ENCODE measurements at regions not wholly inside any gene's neighbourhood (a gene's known extent, or its start where the extent isn't known, plus 50 kb on each side); places are given as distances from the start of the nearest gene placed in this dataset.

GRCh38 chr13:99709134-99709533, 207.9 kb downstream of the TM9SF2 start:
- no peak overlapping the region for H3K4me2 ChIP-seq (ENCODE audit: low read length)
- no peak overlapping the region for H2AFZ ChIP-seq (ENCODE audit: low read depth, low read length)
- no peak overlapping the region for H3K9ac ChIP-seq (ENCODE audit: low read length)
- H4K20me1 ChIP-seq (ENCODE audit: insufficient read depth, low read length) = no peaks in the 10 kb centered on the region
- TF ChIP-seq CTCF (IDR thresholded peaks at IDR 0.05; ENCODE audit: low read depth, low read length) (no peak), EZH2phosphoT487 (IDR thresholded peaks at IDR 0.05; ENCODE audit: low read depth) (no peak)
- no peaks in the 10 kb centered on the region for H3K27me3 ChIP-seq (ENCODE audit: low read depth, low read length)
- H3K4me3 ChIP-seq (ENCODE audit: low read length) = no peak overlapping the region
- no peaks in the 10 kb centered on the region for H3K4me1 ChIP-seq (ENCODE audit: low read length)
- H3K27ac ChIP-seq (ENCODE audit: low read length) = no peak overlapping the region
- H3K9me3 ChIP-seq (ENCODE audit: insufficient read depth, low read length) = no peaks in the 10 kb centered on the region
- no peaks in the 10 kb centered on the region for H3K79me2 ChIP-seq (ENCODE audit: low read length)
- no peaks in the 10 kb centered on the region for H3K36me3 ChIP-seq (replicated peaks; ENCODE audit: low read depth, low read length)

GRCh38 chr13:99704390-99704789, 203.1 kb downstream of the TM9SF2 start:
- Histone ChIP-seq H3K4me3 (ENCODE audit: low read length) (no peak overlapping the region), H4K20me1 (ENCODE audit: insufficient read depth, low read length) (no peaks in the 10 kb centered on the region), H3K9ac (ENCODE audit: low read length) (no peak overlapping the region), H3K79me2 (ENCODE audit: low read length) (no peaks in the 10 kb centered on the region), H3K27me3 (ENCODE audit: low read depth, low read length) (no peaks in the 10 kb centered on the region), H3K9me3 (ENCODE audit: insufficient read depth, low read length) (no peaks in the 10 kb centered on the region), H3K4me1 (ENCODE audit: low read length) (no peaks in the 10 kb centered on the region), H3K4me2 (ENCODE audit: low read length) (no peak overlapping the region), H3K27ac (ENCODE audit: low read length) (no peak overlapping the region), H2AFZ (ENCODE audit: low read depth, low read length) (no peak overlapping the region), H3K36me3 (replicated peaks; ENCODE audit: low read depth, low read length) (no peaks in the 10 kb centered on the region)
- TF ChIP-seq EZH2phosphoT487 (IDR thresholded peaks at IDR 0.05; ENCODE audit: low read depth) (no peak), CTCF (IDR thresholded peaks at IDR 0.05; ENCODE audit: low read depth, low read length) (no peak)

DNA sequence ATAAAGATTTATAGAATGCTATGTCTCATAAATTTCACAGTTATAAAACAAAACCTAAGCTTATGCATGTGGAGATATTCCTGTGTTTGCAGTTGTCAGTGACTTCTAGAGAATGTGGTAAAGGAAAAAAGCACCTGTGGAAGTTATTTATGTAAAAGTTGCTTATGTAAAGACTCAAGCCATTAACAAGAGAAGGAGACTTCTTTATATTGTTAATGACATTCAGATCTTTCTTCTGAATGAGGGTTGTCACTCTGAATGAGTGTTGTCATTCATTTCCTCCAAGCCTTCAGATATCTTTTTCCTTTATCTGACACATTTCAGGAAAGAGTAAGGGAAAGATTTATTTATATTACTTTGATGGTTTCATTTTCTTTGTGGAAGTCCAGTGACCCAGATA, 202.6 kb downstream of the TM9SF2 start:
- H3K9ac ChIP-seq (ENCODE audit: low read length) = no peak overlapping the region

DNA sequence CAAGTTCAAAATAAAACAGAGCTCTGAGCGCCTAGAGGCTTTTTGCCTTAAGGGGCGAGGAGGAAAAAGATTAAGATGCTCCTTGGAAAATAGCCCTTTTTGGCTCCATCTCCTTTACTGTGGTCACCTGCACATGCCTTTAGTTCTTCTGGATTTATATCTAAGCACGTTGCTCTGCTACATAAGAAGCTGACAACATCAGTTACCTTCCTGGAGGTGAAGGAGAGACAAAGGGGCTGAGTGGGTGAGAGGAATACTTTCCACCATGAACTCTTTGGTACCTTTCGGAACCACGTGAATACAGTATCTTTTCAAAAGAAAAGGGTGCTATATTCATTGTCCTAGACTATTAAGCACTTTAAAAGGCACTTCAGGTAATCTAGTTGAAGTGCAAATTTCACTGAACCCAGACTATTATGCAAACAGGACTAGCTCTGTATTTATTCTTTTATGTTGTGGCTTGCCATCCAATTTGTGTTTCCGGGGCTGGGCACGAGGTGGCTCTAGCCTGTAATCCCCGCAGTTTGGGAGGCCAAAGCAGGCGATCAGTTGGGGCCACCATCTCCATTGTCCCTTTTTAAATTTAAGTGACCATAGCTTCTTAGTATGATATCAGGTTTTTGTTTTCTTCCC, 201.5 kb downstream of the TM9SF2 start:
- H3K9me3 ChIP-seq (ENCODE audit: insufficient read depth, low read length) = no peaks in the 10 kb centered on the region
- H3K27ac ChIP-seq (ENCODE audit: low read length) = no peak overlapping the region
- TF ChIP-seq CTCF (IDR thresholded peaks at IDR 0.05; ENCODE audit: low read depth, low read length) = no peak
- TF ChIP-seq EZH2phosphoT487 (IDR thresholded peaks at IDR 0.05; ENCODE audit: low read depth) = no peak
- H3K4me3 ChIP-seq (ENCODE audit: low read length) = no peak overlapping the region
- H3K4me2 ChIP-seq (ENCODE audit: low read length) = no peak overlapping the region
- H3K27me3 ChIP-seq (ENCODE audit: low read depth, low read length) = no peaks in the 10 kb centered on the region
- H2AFZ ChIP-seq (ENCODE audit: low read depth, low read length) = no peak overlapping the region
- H4K20me1 ChIP-seq (ENCODE audit: insufficient read depth, low read length) = no peaks in the 10 kb centered on the region
- H3K9ac ChIP-seq (ENCODE audit: low read length) = no peak overlapping the region
- H3K36me3 ChIP-seq (replicated peaks; ENCODE audit: low read depth, low read length) = no peaks in the 10 kb centered on the region
- H3K79me2 ChIP-seq (ENCODE audit: low read length) = no peaks in the 10 kb centered on the region
- H3K4me1 ChIP-seq (ENCODE audit: low read length) = no peaks in the 10 kb centered on the region

More for the DNA sequence above, 202.6 kb downstream of the TM9SF2 start:
- H3K27me3 ChIP-seq (ENCODE audit: low read depth, low read length) = no peaks in the 10 kb centered on the region
- no peak overlapping the region for H3K27ac ChIP-seq (ENCODE audit: low read length)
- H2AFZ ChIP-seq (ENCODE audit: low read depth, low read length) = no peak overlapping the region
- H3K4me2 ChIP-seq (ENCODE audit: low read length) = no peak overlapping the region
- no peaks in the 10 kb centered on the region for H3K9me3 ChIP-seq (ENCODE audit: insufficient read depth, low read length)
- TF ChIP-seq CTCF (IDR thresholded peaks at IDR 0.05; ENCODE audit: low read depth, low read length) (no peak), EZH2phosphoT487 (IDR thresholded peaks at IDR 0.05; ENCODE audit: low read depth) (no peak)
- H3K36me3 ChIP-seq (replicated peaks; ENCODE audit: low read depth, low read length) = no peaks in the 10 kb centered on the region
- no peaks in the 10 kb centered on the region for H4K20me1 ChIP-seq (ENCODE audit: insufficient read depth, low read length)
- H3K4me1 ChIP-seq (ENCODE audit: low read length) = no peaks in the 10 kb centered on the region
- no peaks in the 10 kb centered on the region for H3K79me2 ChIP-seq (ENCODE audit: low read length)
- no peak overlapping the region for H3K4me3 ChIP-seq (ENCODE audit: low read length)
